ENCODE measurements at regions not wholly inside any gene's neighbourhood (a gene's known extent, or its start where the extent isn't known, plus 50 kb on each side); places are given as distances from the start of the nearest gene placed in this dataset.

DNA sequence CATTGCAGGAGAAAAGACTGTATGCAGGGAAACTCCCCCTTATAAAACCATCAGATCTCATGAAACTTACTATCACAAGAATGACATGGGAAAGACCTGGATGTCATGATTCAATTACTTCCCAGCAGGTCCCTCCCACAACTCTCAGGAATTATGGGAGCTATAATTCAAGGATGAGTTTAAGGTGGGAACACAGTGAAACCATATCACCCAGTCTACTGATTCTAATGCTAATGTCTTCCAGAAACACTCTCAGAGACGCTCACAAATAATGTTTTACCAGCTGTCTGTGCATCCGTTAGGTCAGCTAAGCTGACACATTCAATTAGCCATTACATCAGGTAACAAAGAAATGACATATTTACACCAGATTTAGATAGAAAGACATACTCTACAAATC is 637.9 kb downstream of the NLGN4Y start:
- no peak for ATAC-seq
- no peak for DNase-seq
- intact Hi-C loops (cut with DNase I), result no loop called here

DNA sequence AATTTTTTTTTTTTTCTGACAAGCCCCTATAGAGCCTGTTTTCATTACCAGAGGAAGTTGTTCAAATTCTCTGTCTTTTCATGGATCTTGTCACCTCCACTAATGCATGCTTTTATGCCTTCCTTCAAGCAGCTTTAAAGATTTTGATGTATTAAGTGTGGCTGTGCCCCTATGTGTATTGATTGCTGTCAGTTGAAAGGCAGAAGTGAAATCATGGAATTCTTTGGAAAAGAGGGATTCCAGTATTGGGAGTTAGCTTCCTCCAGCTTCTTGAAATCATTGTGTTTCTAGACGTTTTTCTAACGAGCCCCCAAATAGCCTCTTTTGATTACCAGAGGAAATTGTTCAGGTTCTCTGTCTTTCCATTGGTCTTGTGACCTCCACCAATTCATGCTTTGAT is 655.6 kb downstream of the NLGN4Y start:
- intact Hi-C loops (cut with DNase I), result no loop called here
- no peak for DNase-seq
- no peak for ATAC-seq

DNA sequence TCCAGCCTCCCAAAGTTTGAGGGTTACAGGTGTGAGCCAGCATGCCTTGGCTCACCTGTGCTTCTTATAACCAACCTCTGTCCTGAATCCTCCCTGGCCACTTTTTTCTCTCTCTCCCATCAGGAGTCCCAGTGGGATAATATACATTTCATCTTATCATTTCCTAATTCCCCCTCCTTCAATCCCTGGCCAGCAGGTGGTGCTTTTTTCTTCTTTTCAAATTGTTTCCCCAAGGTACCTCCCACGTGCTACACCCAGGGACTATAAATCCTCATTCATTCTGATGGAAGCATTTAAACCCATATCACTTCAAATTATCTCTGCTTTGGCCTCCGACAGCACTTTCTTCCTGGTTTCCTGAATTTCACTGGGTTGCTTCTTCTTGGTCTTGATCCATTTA is 704.7 kb downstream of the NLGN4Y start:
- ATAC-seq (no peak), DNase-seq (no peak)
- intact Hi-C loops (cut with DNase I), result no loop called here

DNA sequence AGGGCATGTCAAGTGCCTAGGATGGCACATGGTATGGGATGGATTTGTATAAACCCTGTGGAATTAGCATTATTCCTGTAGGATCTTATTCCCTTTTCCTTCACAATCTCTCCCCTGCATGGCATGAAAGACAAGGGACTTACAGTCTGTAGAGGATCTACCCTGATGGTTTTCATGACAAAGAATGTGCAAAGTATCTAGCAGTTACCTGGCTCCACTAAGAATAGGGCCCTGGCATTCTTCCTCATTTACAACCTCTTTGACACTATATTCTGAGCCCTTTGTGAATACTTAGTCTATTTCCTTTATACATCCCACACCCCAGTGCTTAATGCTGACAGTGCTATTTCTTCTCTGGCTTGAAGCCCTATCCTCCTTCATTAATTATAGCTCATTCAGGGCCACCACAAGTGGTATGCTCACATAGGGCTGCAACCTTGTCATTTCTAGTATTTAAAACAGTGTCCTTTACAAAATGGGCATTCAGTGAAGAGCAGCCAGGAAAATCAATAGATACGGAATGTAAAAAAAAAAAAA is 715.3 kb downstream of the NLGN4Y start:
- ATAC-seq, result no peak
- DNase-seq, result no peak
- intact Hi-C loops (cut with DNase I), result no loop called here

DNA sequence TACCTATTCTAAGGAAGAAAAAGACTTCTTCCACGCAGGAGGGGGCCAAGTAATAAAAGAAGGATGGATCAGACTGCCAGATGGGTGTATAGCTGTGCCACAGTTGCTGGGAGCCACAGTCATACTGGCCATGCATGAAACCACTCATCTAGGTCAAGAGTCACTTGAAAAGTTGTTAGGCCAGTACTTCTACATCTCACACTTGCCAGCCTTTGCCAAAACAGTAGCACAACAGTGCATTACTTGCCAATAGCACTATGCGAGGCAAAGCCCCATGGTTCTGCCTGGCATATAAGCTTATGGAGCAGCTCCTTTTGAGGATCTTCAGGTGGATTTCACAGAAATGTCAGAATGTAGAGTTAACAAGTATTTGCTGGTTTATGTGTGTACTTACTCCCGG is 735.0 kb downstream of the NLGN4Y start:
- DNase-seq (no peak), ATAC-seq (no peak)
- intact Hi-C loops (cut with DNase I), result no loop called here

DNA sequence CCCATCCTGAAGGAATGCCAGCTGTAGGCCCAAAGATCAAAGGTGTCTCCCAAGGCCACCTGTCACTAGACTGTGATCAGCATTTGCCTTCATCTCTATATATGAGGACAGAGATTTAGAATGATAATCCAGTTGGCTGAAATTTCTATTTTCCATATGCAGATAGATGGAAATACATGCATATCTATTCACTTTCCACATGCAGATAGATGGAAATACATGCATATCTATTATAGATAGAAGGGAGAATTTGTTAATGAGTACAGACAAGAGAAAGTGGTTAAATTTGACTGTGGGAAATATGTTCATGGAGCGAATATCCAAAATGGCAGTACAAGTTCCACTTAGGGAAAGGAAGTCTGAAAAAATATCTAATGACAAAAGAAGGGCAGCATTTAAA is 762.2 kb downstream of the NLGN4Y start:
- no peak for DNase-seq
- no peak for ATAC-seq
- intact Hi-C loops (cut with DNase I), result no loop called here

DNA sequence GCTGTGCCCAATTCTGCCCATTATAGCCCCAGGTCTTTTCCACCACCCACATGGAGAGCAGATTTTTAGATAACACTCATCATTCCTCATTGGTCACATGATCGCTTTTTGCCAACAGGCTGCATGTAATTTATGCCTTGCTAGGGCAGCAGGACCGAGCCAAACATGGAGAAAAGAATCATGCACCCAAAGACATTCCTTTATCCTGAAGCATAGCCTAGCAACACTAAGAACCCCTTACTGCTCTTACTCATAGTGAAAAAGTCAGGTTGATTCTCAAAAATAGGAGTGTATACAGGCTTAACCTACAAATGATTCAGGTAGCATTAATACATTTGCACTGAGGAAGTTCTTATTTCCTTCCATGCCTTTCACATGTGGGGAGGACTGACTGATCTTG is 765.5 kb downstream of the NLGN4Y start:
- intact Hi-C loops (cut with DNase I), result no loop called here
- ATAC-seq (no peak), DNase-seq (no peak)

DNA sequence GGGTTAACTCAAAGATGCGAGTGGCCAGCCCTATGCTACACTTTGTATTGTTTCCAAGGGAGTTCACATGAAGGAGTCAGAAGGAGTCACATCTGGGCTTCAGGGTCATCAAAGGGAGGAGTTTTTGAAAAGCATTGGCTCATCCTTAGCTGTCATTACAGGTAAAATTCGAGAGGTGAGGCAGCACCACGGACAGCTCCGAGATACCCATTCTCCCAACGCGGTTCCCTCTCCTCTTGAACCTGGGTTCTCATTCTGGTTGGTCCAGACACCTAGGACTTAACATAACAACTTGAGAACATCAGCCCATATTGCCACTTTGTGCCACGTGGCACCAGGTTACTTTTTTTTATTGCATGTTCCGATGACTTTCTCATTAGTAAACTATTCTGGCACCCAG is 768.6 kb downstream of the NLGN4Y start:
- intact Hi-C loops (cut with DNase I), result no loop called here
- DNase-seq (no peak), ATAC-seq (no peak)

DNA sequence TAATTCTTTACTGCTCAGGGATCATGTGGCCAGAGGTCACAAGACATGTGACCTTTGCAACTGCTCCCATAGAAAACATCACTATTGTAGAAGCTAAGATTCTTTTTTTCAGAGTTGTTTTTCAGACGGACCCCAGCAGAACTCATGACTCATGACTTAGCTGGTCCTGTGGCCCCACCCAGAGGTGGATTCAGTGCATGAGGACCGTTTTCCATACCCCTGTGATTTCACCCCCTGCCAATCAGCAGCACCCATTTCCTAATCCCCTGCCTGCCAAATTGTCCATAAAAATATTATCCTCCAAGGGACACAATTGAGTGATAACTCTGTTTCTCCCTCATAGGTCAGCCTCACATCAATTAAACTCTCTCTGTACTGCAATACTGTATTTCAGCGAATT is 777.5 kb downstream of the NLGN4Y start:
- intact Hi-C loops (cut with DNase I), result no loop called here
- ATAC-seq (no peak), DNase-seq (no peak)

DNA sequence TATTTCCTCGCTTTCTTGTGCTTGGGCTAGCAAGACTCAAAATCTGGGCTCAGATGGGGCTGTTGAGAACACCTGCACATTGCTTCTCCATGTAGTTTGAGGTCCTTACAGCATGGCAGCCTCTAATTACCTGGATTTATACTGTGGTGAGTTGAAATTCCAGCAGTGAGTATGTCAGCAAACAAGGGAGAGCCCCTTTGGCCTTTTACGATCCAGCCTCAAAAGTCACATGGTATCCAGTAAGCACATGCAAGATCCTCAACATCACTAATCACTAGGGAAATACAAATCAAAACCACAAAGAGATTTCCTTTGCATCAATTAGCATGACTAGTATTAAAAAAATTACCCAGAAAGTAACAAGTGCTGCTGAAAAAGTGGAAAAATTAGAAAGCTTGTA is 787.8 kb downstream of the NLGN4Y start:
- DNase-seq (no peak), ATAC-seq (no peak)
- intact Hi-C loops (cut with DNase I), result no loop called here

DNA sequence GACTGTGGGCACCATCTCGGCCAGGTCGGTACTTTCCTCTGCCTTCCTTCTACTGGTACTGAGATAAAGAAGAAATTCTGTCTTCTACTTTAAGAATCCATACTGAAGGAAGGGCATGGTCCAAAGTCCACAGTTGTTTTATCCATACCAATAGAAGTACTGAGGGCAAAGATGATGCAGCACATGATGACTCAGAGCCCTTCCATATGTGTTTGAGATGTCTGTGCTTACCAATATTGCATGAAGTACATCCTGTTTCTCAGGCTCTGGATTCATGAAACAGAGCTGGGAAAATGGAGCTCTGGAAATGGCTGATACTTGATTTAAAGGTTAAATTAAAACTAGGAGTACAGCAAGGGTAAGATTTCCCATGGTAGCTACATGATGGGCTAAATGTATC is 799.9 kb downstream of the NLGN4Y start:
- intact Hi-C loops (cut with DNase I), result no loop called here
- no peak for DNase-seq
- ATAC-seq, result no peak

DNA sequence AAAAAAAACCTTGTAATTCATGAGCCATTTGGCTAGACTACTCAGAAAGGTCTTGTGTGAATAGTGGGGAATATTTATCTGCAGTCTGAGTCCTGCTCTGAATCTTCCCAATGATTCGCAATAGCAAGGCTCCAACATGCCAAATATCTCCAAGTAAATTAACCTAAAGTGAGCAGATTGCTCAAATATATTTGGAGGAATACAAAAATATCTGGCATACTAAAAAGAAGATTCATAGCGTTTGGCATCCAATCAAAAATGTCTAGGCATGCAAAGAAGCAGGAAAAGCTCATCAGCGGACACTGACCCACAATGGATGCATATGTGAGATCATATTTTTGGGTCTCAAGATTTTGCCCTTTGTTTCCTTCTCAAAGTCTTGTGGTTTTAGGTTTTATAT is 800.9 kb downstream of the NLGN4Y start:
- ATAC-seq (no peak), DNase-seq (no peak)
- intact Hi-C loops (cut with DNase I), result no loop called here

DNA sequence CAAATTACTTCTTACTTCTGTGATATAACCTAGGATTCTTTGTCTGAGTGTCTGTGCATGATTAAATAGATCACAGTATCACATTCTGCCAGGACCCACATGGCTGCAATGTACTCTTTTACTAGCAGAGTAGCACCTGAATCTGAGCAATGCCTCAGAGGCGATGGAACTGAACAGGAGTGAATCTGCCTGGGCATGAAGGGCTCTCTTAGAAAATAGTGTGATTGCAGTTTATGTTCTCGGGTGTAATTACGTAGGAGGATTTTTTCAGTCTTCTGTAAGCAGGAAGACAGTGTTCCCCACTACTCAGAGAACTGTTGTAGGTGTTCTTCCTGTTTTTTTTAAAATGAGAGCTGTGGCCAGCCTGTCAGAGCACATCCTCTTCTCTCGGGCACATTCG is 802.3 kb downstream of the NLGN4Y start:
- intact Hi-C loops (cut with DNase I), result no loop called here
- DNase-seq (no peak), ATAC-seq (no peak)

DNA sequence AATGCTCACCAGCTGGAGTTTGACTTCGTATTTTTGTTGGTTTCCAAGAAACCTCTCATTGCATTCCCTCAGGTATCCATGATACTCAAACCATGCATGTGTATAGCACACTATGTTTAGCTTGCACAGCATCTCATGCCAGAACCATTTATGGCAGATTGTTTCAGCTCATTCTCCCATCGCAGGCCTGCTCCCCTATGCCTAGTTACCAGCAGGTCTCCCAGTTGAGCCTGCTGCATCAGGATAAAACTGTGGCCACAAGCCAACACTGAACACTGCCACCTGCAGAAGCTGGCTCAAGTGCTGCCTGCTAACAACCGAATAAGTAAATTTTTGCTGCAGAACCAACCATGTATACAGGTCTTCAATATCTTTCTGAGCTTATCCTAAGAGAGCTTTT is 804.5 kb downstream of the NLGN4Y start:
- intact Hi-C loops (cut with DNase I), result no loop called here
- no peak for DNase-seq
- no peak for ATAC-seq

DNA sequence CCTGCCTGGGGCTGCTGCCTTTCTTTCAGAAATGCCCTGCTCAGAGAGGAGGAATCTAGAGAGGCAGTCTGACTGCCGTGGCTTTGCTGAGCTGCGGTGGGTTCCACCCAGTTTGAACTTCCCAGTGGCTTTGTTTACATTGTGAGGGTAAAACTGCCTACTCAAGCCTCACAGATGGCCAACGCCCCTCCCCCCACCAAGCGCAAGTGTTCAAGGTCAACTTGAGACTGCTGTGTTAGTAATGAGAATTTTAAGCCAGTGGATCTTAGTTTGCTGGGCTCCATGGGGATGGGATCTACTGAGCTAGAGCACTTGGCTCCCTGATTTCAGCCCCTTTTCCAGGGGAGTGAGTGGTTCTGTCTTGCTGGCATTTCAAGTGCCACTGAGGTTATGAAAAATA is 819.2 kb downstream of the NLGN4Y start:
- intact Hi-C loops (cut with DNase I), result no loop called here
- ATAC-seq, result no peak

DNA sequence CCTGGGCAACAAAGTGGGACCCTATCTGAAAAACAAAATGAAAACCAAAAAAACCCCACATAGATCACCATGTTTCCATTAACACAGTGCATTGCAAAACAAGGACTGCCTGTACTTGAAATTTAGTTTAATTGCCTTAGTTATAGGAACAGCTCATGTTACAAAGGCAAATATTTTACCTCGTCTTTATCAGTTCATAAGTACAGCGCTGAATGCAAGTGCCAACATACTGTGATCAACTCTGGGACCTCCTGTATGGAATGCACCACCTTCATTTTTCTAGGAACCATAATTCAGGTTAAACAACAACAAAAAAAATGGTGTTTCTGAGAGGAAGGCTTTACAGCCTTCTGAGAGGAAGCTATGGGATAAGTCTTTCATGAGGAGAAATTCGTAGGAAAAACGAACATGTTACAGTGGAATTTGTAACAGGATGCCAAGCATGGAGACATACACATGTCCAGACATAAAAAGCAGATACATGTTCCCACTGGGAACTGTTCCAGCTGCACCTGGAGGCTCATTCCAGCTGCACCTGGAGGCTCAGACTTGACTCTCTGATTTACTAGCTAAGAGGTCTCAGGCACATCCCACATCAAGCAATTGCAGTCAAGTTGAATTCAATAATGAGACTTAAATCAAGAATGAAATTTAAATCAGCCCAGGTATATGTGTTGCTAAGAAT is 821.3 kb downstream of the NLGN4Y start:
- no peak for DNase-seq

More for the DNA sequence above, 819.2 kb downstream of the NLGN4Y start:
- DNase-seq, result no peak

DNA sequence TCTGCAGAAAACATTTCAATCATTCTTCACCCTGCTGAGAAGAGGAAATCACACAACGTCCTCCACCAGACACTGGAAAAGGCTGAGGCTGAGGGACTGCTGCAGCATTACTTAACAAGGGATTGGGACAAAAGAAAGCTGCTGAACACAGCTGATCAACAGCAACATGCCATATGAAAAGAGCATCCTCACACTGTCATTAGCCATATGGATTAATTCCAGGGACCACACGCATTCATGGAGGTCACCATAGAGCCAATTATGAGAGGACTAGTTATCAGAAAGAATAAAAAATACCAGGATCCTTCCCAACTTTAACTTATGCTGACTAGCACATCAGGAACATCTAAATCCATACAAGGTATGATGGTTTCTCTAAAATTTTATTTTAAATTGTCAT is 825.0 kb downstream of the NLGN4Y start:
- intact Hi-C loops (cut with DNase I), result no loop called here
- DNase-seq (no peak), ATAC-seq (no peak)

More for the DNA sequence above, 821.3 kb downstream of the NLGN4Y start:
- intact Hi-C loops (cut with DNase I), result no loop called here
- ATAC-seq, result no peak

DNA sequence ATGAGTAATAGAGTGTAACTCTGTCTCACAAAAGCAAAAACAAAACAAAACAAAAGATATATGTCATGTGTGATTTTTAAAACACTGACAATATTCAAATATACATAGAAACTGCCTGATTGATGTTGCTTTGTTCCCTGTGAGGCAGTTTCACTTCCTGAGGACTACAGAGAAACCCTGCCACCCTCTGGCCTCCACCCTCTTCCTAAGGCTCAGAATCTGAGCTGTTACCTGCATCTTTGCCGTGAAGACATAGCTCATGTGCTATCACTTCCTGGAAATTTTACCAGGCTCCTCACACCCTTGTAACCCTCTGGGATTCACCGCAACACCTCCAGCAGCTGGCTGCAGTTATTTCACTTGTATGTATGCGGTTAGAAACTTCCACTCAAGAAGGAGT is 831.0 kb downstream of the NLGN4Y start:
- intact Hi-C loops (cut with DNase I), result no loop called here
- ATAC-seq (no peak), DNase-seq (no peak)

DNA sequence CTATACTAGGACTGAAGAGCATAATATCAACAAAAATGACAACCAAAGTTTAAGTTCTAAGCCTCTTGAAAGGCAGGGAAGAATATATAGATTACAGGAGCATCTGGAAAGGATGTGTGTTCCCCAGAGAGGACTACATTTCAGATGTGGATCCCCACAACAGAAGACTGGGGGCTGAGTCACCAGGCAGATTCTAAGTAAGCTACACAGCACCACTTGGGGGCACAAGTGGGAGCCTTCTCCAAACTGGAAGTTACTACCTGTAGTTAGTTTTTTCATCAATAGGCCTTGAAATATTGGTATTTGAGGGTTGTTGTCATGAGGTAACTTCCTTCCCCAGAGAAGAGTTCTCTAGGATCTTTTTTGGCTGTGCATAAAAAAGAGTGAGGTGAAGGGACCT is 836.1 kb downstream of the NLGN4Y start:
- intact Hi-C loops (cut with DNase I), result no loop called here
- ATAC-seq, result no peak

DNA sequence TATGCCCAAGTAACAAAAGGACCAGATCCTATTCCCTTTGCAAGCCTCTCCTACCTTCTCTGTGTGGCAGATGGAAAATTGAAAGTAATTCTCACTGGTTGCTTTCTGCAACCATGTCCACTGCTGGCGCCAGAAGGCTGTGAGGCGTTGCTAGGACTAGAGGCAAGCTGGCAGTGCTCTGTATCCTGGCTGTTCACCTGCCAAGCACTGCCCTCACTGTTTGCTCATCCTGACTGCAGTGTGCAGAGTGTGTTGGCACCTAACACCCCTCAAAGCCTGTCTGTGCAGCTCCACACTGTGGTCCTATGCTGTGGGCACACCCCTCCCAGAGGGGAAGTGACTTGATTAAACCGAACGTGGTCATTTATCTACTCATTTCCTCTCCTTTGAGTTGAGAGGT is 840.7 kb downstream of the NLGN4Y start:
- DNase-seq (no peak), ATAC-seq (no peak)
- intact Hi-C loops (cut with DNase I), result no loop called here

More for the DNA sequence above, 836.1 kb downstream of the NLGN4Y start:
- DNase-seq, result no peak

DNA sequence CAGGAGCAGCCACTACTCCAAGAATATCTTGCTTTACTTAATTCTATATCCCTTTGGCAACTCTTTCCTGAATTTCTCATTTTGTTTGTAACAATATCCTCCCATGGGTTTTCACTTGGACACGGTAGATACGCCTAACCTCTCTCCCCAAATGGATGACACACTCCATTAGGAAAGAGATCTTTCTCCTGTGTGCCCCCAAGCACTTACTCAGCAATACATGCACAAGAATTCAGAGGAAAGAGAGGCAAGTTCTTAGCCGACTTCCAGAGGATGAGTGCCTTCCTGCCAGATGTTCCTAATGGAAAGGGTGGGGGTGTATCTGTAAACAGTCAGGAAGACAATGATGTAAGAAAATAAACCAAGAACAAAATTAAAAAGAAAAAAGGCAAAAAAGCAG is 844.5 kb downstream of the NLGN4Y start:
- intact Hi-C loops (cut with DNase I), result no loop called here
- DNase-seq, result no peak
- ATAC-seq, result no peak

DNA sequence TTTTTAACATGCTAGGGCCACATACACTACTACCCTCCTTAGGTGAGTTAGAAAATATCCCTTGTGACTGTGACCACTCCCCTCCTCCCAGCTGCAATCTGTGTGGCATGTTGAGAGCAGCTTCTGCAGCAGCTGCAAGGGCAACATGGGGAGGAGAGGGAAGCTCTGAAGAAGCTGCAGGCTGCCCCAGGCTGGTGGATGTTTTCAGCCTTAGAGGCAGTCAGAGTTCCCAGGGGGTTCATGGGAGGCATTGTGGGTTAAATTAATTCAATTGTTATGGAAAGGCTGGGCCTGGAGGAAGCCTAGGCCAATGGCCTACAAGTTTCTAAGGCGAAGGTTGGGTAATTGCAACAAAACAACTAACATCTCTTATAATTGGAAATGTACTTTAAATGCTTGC is 860.8 kb downstream of the NLGN4Y start:
- ATAC-seq (no peak), DNase-seq (no peak)
- intact Hi-C loops (cut with DNase I), result no loop called here

Data from left cardiac atrium (tissue), 4 donors.